GM12878 (cell line): ENCODE measurements at regions not wholly inside any gene's neighbourhood (a gene's known extent, or its start where the extent isn't known, plus 50 kb on each side); places are given as distances from the start of the nearest gene placed in this dataset.

Source experiments
- ATAC-seq: fragments of 200-7000 bp; cut with Tn5 transposase; 3 replicates; pipeline ENCODE4 v1.9.1; 2020; ENCODE audit warnings: mild to moderate bottlenecking, moderate library complexity
- BruUV-seq: library from RNA; stranded (reverse); fragments of 400-500 nt; replicated peaks from 2 replicates; lab custom pipeline; 2021; lab: Mats Ljungman, UMichigan
- CTCF ChIA-PET: fragments of 300-600 bp; sonication (Branson Sonifier 250); formaldehyde crosslinking; extraction: SDS; loops from one replicate; lab custom pipeline; 2021; ENCODE audit warnings: inconsistent platforms; lab: Yijun Ruan, JAX
- POLR2A ChIA-PET: fragments of 350-600 bp; formaldehyde crosslinking; extraction: SDS; loops from one replicate; lab custom pipeline; 2021; ENCODE audit warnings: inconsistent platforms; lab: Charles Lee
- RAD21 ChIA-PET: fragments of 300-600 bp; sonication (Branson Sonifier 250); formaldehyde crosslinking; loops from one replicate; lab custom pipeline; 2023; ENCODE audit warnings: antibody characterized with exemption; ENCODE audit not compliant: unreplicated experiment; lab: Charles Lee
- SMC1A ChIA-PET: fragments of 300-600 bp; sonication (Branson Sonifier 250); formaldehyde crosslinking; loops from one replicate; lab custom pipeline; 2023; ENCODE audit not compliant: unreplicated experiment, uncharacterized antibody; lab: Charles Lee
- DNase-seq: peaks from one replicate; pipeline ENCODE4 v3.0.0-alpha.2; 2011; ENCODE audit warnings: low read depth, low spot score
- FAIRE-seq: peaks from 3 replicates; lab custom pipeline; 2011; peaks lifted over from hg19 to GRCh38; lab: Jason Lieb, UNC
- H2AFZ ChIP-seq: 2 replicates; pipeline ENCODE4 v1.6.0; 2011; ENCODE audit warnings: low read depth, low read length, control low read depth; ENCODE audit not compliant: control insufficient read depth
- H3K27ac ChIP-seq: 2 replicates; pipeline ENCODE4 v1.5.1; 2011; ENCODE audit warnings: control low read depth; ENCODE audit not compliant: control insufficient read depth, insufficient read depth
- H3K27me3 ChIP-seq, 2 experiments: replicated peaks in 1 of 2; 2 replicates each; pipeline versions ENCODE4 v1.6.0 to v1.6.1; 2011; ENCODE audit warnings: low read length in 1 of 2; ENCODE audit not compliant: control insufficient read depth in 2 of 2, insufficient read depth in 2 of 2
- H3K36me3 ChIP-seq, 2 experiments: 2 replicates each; pipeline ENCODE4 v1.5.1; 2011; ENCODE audit warnings: low read length in 1 of 2; ENCODE audit not compliant: control insufficient read depth in 2 of 2, insufficient read depth in 2 of 2
- H3K4me1 ChIP-seq: 2 replicates; pipeline ENCODE4 v1.6.1; 2011; ENCODE audit warnings: mild to moderate bottlenecking, low read length, moderate library complexity, mixed read lengths; ENCODE audit not compliant: control insufficient read depth, insufficient read depth
- H3K4me2 ChIP-seq: 2 replicates; pipeline ENCODE4 v1.6.0; 2011; ENCODE audit warnings: control low read depth; ENCODE audit not compliant: control insufficient read depth, insufficient read depth
- H3K4me3 ChIP-seq: fragments of 200-600 bp; sonication (generic); 2 replicates; pipeline ENCODE4 v1.5.1; 2016
- H3K79me2 ChIP-seq: 2 replicates; pipeline ENCODE4 v1.6.0; 2011; ENCODE audit warnings: low read length; ENCODE audit not compliant: control insufficient read depth, insufficient read depth
- H3K9ac ChIP-seq: 2 replicates; pipeline ENCODE4 v1.8.0; 2011; ENCODE audit warnings: low read length, control low read depth, mixed read lengths; ENCODE audit not compliant: control insufficient read depth, insufficient read depth
- H3K9me3 ChIP-seq: replicated peaks from 3 replicates; pipeline ENCODE4 v1.5.1; 2011; ENCODE audit warnings: mild to moderate bottlenecking, low read length; ENCODE audit not compliant: control insufficient read depth, insufficient read depth
- H4K20me1 ChIP-seq: 2 replicates; pipeline ENCODE4 v1.6.0; 2011; ENCODE audit not compliant: control insufficient read depth, insufficient read depth
- CBX3 ChIP-seq: fragments of 200-600 bp; sonication (generic); IDR thresholded peaks from 2 replicates; pipeline ENCODE4 v1.6.1; 2016; ENCODE audit warnings: low read depth, borderline replicate concordance
- DPF2 ChIP-seq: fragments of 450-650 bp; IDR thresholded peaks from 2 replicates; pipeline ENCODE4 v1.6.1; 2017; ENCODE audit warnings: mild to moderate bottlenecking
- E2F8 ChIP-seq: fragments of 450-650 bp; IDR thresholded peaks from 2 replicates; pipeline ENCODE4 v1.6.1; 2018; ENCODE audit warnings: mild to moderate bottlenecking, low read depth, moderate library complexity; ENCODE audit not compliant: partially characterized antibody
- KAT2A ChIP-seq: conservative IDR thresholded peaks from 2 replicates; pipeline ENCODE4 v1.6.1; 2011; ENCODE audit warnings: low read depth, low read length; ENCODE audit not compliant: control insufficient read depth
- MYB ChIP-seq: fragments of 150-350 bp; IDR thresholded peaks from 2 replicates; pipeline ENCODE4 v1.6.1; 2014; ENCODE audit warnings: mild to moderate bottlenecking, low read depth, low read length, borderline replicate concordance
- PAX5 ChIP-seq: IDR thresholded peaks from 2 replicates; pipeline ENCODE4 v1.6.1; 2011; ENCODE audit warnings: low read depth, low read length, borderline replicate concordance
- RB1 ChIP-seq: fragments of 450-650 bp; formaldehyde crosslinking; IDR thresholded peaks from 2 replicates; pipeline ENCODE4 v1.6.1; 2017; ENCODE audit warnings: mild to moderate bottlenecking, borderline replicate concordance
- SPI1 ChIP-seq: IDR thresholded peaks from 2 replicates; pipeline ENCODE4 v1.6.1; 2011; ENCODE audit warnings: low read depth, mild to moderate bottlenecking, low read length, moderate library complexity, borderline replicate concordance; ENCODE audit not compliant: insufficient read depth
- YY1 ChIP-seq: IDR thresholded peaks from 2 replicates; pipeline ENCODE4 v1.6.1; 2011; ENCODE audit warnings: low read depth, mild to moderate bottlenecking, low read length
- WGBS: methylation state at CpG from one replicate; pipeline ENCODE4 v1.1.6; 2016; ENCODE audit warnings: low lambda C conversion rate; ENCODE audit not compliant: insufficient replicate concordance, insufficient coverage; ENCODE audit errors: missing lambda C conversion rate; 5-methylcytosine and 5-hydroxymethylcytosine counted together
- in situ Hi-C: fragments of 300-500 bp; cut with MboI; formaldehyde crosslinking; loops from 9 replicates; pipeline ENCODE4 v1.14.3; 2018; ENCODE audit warnings: mixed read lengths
- intact Hi-C: fragments of 100-400 bp; cut with micrococcal nuclease; formaldehyde crosslinking; loops from one replicate; pipeline ENCODE4 v1.14.2; 2022; ENCODE audit not compliant: unreplicated experiment

GRCh38 chr6:155936551-155936950 lies 480.9 kb upstream of the NOX3 start (continued):
- TF ChIP-seq E2F8 = no peak

GRCh38 chr6:155936127-155936526 lies 480.5 kb upstream of the NOX3 start:
- TF ChIP-seq MYB (no peak), CBX3 (no peak), DPF2 (no peak), PAX5 (no peak), KAT2A (no peak), SPI1 (no peak), YY1 (no peak), RB1 (no peak)
- ChIA-PET SMC1A (no interaction called here), POLR2A (no interaction called here), RAD21 (no interaction called here), CTCF (interaction anchor here (1.2 kb wide), 1 partner anchor 45 kb away, joined by 8 read pairs; no protein-coding TSS in a partner anchor)
- BruUV-seq = no TSS peak
- ATAC-seq (no peak), FAIRE-seq (no peak), DNase-seq (no peak)
- Histone ChIP-seq H3K27me3 (no peaks in the 10 kb centered on the region), H3K4me1 (no peaks in the 10 kb centered on the region), H3K36me3 (no peaks in the 10 kb centered on the region), H2AFZ (no peak overlapping the region), H3K9me3 (no peaks in the 10 kb centered on the region), H3K9ac (no peak overlapping the region), H3K27ac (no peak overlapping the region), H3K4me2 (no peak overlapping the region), H3K4me3 (no peak overlapping the region), H4K20me1 (no peaks in the 10 kb centered on the region), H3K79me2 (no peaks in the 10 kb centered on the region)
- 41% methylated on average over 5 of the region's 5 CpGs for WGBS
- intact Hi-C loops = no loop called here
- in situ Hi-C loops = no loop called here
